HL-60 (cell line): ENCODE measurements at regions not wholly inside any gene's neighbourhood (a gene's known extent, or its start where the extent isn't known, plus 50 kb on each side); places are given as distances from the start of the nearest gene placed in this dataset.

ENCODE experiments used
- DNase-seq, 2 experiments: peaks; one replicate each; pipeline ENCODE4 v3.0.0-alpha.2; 2010 to 2020; ENCODE audit warnings: low read depth in 1 of 2, low spot score in 1 of 2
- H3K27ac ChIP-seq: fragments of 250-450 bp; sonication (Bioruptor Pico); replicated peaks from 2 replicates; pipeline ENCODE4 v1.5.1; 2020; ENCODE audit warnings: mild to moderate bottlenecking, moderate library complexity
- H3K27me3 ChIP-seq: fragments of 250-450 bp; sonication (Bioruptor Pico); 2 replicates; pipeline ENCODE4 v1.5.1; 2021; ENCODE audit warnings: mild to moderate bottlenecking, moderate library complexity; ENCODE audit not compliant: insufficient read depth, poor library complexity, severe bottlenecking
- H3K4me3 ChIP-seq: replicated peaks from 2 replicates; pipeline ENCODE4 v1.5.1; 2011; ENCODE audit warnings: mild to moderate bottlenecking, control low read depth, low read length; ENCODE audit not compliant: insufficient read depth
- CTCF ChIP-seq: IDR thresholded peaks from one replicate; pipeline ENCODE4 v1.5.1; 2011; ENCODE audit warnings: low read length, control low read depth, inconsistent platforms; ENCODE audit not compliant: insufficient read depth
- GABPA ChIP-seq: IDR thresholded peaks from 2 replicates; pipeline ENCODE4 v1.6.1; 2012; ENCODE audit warnings: low read depth
- POLR2AphosphoS5 ChIP-seq: IDR thresholded peaks from 2 replicates; pipeline ENCODE4 v1.6.1; 2012; ENCODE audit warnings: low read depth
- REST ChIP-seq: IDR thresholded peaks from 2 replicates; pipeline ENCODE4 v1.6.1; 2012; ENCODE audit warnings: low read depth; ENCODE audit not compliant: insufficient replicate concordance
- SPI1 ChIP-seq: IDR thresholded peaks from 2 replicates; pipeline ENCODE4 v1.6.1; 2012; ENCODE audit warnings: low read depth, mild to moderate bottlenecking, borderline replicate concordance

DNA sequence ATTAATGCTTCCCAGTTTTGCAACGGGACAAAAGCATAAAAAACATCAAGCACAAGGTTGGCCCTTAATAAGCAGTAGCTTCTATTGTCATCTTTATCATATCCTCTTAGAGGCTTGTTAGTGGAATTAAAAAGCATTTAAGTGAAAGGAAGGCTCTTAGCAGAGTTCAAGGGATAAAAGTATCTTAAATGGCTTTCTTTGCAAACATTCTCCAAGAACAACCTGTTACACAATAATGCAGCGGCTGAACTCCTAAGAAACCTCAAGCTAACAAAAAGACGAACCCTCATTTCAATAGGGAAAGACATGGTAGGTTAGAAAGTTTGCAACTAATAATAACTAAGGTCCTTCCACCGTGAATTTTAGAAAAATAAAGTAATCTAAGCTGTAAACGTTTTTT is 82.1 kb downstream of the MPP7 start:
- Histone ChIP-seq H3K27ac (no peak overlapping the region), H3K4me3 (no peak overlapping the region), H3K27me3 (peaks cover 2% of the 10 kb centered on the region)
- TF ChIP-seq REST, result no peak
- no peak for TF ChIP-seq CTCF
- no peak for TF ChIP-seq POLR2AphosphoS5
- TF ChIP-seq GABPA, result no peak
- no peak for TF ChIP-seq SPI1
- no peak for DNase-seq

DNA sequence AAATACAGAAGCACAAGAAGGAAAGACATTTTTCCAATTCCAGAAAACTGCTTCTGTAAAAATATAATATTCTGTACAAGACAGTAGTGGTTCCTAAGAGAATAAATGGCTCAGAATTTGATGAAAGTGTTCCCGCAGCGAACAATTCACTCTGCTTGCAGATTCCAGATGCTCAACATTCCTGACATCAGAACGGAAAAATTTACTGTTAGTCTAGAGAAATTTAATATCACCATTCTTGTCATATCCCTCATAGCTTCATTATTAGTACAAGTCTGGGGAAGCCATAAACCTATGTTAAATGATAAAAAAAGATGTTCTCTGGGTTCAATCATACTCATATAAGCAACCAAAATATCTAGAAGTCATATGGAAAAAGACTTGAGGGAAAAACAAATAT is 83.6 kb downstream of the MPP7 start:
- no peaks in the 10 kb centered on the region for H3K27me3 ChIP-seq
- no peak for TF ChIP-seq REST
- TF ChIP-seq SPI1, result no peak
- no peak for TF ChIP-seq CTCF
- TF ChIP-seq GABPA, result no peak
- no peak for TF ChIP-seq POLR2AphosphoS5
- H3K27ac ChIP-seq, result no peak overlapping the region
- no peak for DNase-seq
- H3K4me3 ChIP-seq, result no peak overlapping the region

DNA sequence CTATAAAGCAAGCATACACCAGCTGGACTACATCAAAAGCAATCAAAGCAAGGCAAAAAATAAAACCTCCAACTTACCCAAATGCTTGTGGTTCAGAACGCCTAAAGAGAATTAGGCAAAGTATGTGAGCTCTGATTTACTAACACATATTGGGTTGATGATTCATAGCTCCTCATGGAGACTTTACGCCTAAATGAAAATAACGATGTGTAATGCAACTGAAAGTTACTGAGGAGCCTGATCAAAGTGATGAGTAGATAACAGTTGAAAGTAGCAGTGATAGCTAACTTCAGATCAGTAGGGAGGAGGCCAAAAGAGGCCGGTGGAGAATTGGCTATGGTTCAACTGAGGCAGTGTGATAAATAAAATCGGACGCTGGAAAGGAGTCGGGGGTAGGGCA is 85.0 kb downstream of the MPP7 start:
- TF ChIP-seq GABPA (no peak), SPI1 (no peak), REST (no peak), CTCF (no peak), POLR2AphosphoS5 (no peak)
- H3K27ac ChIP-seq, result no peak overlapping the region

More for the DNA sequence above, 85.0 kb downstream of the MPP7 start:
- Histone ChIP-seq H3K27me3 (no peaks in the 10 kb centered on the region), H3K4me3 (no peak overlapping the region)
- no peak for DNase-seq
